ENCODE measurements at regions not wholly inside any gene's neighbourhood (a gene's known extent, or its start where the extent isn't known, plus 50 kb on each side); places are given as distances from the start of the nearest gene placed in this dataset.

DNA sequence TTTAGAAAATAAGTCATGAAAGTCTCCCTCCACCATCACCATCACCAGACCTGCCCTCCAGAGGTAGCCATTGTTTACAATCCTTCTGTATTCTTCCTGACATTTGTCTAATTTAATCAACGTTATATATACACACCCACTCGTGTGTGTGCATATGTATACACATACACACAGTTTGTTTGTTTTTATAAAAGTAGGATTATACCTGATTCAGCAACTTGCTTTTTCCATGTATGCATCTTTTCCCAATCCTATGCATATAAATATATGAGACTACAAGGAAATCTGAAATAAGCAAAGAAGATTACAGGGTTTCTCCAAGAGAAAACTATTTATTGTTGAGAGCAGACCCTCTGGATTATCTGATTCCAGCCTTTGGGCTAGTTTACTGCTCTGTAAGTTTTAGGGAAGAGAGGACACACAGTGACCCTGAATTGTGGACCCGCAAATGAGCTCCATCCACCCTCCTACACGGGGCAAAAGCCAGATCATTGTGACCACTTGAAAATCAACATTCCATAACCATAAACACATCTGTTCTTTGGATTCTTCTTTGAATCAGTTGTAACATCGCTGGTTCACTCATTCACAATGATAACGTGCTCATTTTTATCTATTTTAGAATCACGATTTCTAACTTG, 104.3 kb downstream of the CPN2 start:
- Mint-ChIP-seq H3K27me3 (peaks cover 21% of the 10 kb centered on the region), H3K27ac (ENCODE audit: low read depth) (no peak overlapping the region), H3K9me3 (no peaks in the 10 kb centered on the region), H3K36me3 (ENCODE audit: insufficient read depth) (no peaks in the 10 kb centered on the region), H3K4me1 (no peaks in the 10 kb centered on the region), H3K4me3 (no peak overlapping the region)
- ATAC-seq (replicated peaks; ENCODE audit: extremely low read depth, poor library complexity, severe bottlenecking) (no peak), DNase-seq (ENCODE audit: low spot score in 2 of 2) (no peak)

DNA sequence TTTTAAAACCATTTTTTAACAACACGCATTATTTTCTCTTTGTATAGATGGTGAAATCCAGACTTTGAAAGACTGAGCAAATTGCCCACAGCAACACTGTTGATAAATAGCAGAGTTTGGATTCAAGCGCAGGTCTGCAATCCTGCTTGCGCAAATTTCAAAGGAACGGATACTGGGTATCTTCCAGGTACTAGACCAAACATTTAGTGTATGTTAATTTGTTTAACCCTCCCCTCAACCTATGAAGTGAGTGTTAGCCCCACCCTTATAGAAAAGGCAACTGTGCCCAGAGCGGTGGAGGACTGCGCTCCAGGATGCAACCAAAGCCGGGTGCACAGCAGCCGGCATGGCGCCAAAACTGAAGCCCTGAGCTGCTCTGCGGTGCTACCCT, 103.8 kb downstream of the CPN2 start:
- no peaks in the 10 kb centered on the region for H3K9me3 Mint-ChIP-seq
- ATAC-seq (replicated peaks; ENCODE audit: extremely low read depth, poor library complexity, severe bottlenecking) (no peak), DNase-seq (ENCODE audit: low spot score in 2 of 2) (no peak)
- H3K4me1 Mint-ChIP-seq, result no peaks in the 10 kb centered on the region
- H3K36me3 Mint-ChIP-seq (ENCODE audit: insufficient read depth), result no peaks in the 10 kb centered on the region
- no peak overlapping the region for H3K4me3 Mint-ChIP-seq
- peaks cover 16% of the 10 kb centered on the region for H3K27me3 Mint-ChIP-seq
- no peak overlapping the region for H3K27ac Mint-ChIP-seq (ENCODE audit: low read depth)

DNA sequence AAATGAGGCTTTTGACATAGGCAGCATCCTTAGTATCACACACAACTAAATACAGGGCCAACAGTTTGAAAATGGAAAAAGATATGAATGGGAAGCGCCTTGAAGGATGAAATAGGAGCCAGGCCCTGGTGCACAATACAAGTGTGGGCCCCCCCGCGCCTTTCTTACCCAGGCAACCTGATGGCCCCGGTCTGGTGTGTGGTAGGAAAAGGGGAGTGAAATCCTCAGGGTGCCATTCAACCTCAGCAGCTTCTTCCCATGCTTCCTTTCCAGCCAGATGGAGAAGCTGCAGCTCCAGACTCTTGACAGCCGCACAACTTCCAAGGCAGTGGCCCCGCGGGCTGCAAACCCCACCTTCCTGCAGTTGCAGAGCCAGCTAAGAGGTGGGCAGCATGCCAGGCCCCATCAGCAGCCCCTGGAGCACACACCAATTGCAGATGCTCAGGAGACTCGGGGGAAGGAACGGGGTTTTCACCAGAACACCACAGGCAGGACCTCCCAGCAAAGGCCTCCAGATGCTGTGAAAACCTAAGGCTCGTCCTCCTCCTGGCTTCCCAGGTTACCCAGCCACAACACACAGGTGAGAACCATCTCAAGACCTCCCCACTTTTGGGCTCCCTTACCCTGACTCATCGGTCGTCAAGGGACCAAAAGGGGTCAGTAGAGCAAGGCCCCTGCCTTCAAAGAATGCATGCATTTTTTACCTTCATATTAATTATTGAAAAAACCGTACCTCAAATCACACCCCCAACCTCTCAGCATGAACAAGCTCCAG, 101.6 kb downstream of the CPN2 start:
- no peaks in the 10 kb centered on the region for H3K9me3 Mint-ChIP-seq
- no peak overlapping the region for H3K27ac Mint-ChIP-seq (ENCODE audit: low read depth)
- H3K4me3 Mint-ChIP-seq, result no peak overlapping the region
- ATAC-seq (replicated peaks; ENCODE audit: extremely low read depth, poor library complexity, severe bottlenecking) (no peak), DNase-seq (ENCODE audit: low spot score in 2 of 2) (no peak)
- H3K27me3 Mint-ChIP-seq, result peaks cover 9% of the 10 kb centered on the region
- H3K36me3 Mint-ChIP-seq (ENCODE audit: insufficient read depth), result no peaks in the 10 kb centered on the region
- no peaks in the 10 kb centered on the region for H3K4me1 Mint-ChIP-seq

DNA sequence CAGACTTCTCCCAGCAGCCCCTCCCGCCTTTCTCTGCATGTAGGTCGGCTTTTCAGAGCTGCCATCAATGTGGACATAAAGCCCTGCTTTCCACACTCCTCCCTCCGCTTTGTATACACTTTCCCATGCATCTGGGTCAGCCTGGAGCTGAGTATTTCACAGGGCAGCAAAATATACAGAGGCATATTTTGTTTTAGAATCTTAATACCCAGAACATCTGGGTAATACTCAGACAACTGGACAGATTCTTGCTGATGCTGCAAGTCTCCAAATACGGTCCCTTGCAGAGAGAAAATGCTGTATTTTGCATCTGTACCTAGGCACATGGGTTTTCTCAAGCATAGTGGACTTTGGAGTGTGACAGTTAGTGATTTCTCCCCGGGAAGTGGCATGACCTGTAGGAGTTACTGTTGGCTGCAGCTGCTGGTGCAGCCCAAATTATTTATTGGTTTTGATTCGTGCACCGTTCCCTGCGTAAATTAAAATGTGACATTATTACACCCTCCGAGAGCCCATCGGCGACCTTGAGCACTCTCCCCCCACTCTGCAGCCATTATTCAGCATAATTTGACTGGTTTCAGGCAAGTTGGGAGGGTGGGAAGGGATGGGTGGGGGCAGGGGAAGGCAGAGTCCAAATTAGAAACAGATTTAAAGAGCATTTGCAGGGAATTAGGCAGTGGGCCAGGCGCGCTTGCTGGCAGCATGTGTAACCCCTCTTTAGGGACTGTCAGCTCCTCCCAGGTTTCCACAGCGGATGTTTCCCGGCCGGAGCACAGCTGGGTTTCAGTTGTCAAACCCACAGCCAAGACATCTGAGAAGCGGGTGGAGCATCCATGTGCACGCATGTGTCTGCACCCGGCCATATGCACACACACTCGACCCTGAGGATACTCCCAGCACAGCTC, 100.8 kb downstream of the CPN2 start:
- ATAC-seq (replicated peaks; ENCODE audit: extremely low read depth, poor library complexity, severe bottlenecking), result no peak
- H3K27me3 Mint-ChIP-seq, result peaks cover 9% of the 10 kb centered on the region
- H3K27ac Mint-ChIP-seq (ENCODE audit: low read depth), result no peak overlapping the region
- no peaks in the 10 kb centered on the region for H3K9me3 Mint-ChIP-seq
- no peak for DNase-seq (ENCODE audit: low spot score in 2 of 2)
- H3K4me1 Mint-ChIP-seq, result peaks cover 3% of the 10 kb centered on the region
- H3K36me3 Mint-ChIP-seq (ENCODE audit: insufficient read depth), result no peaks in the 10 kb centered on the region
- H3K4me3 Mint-ChIP-seq, result no peak overlapping the region

DNA sequence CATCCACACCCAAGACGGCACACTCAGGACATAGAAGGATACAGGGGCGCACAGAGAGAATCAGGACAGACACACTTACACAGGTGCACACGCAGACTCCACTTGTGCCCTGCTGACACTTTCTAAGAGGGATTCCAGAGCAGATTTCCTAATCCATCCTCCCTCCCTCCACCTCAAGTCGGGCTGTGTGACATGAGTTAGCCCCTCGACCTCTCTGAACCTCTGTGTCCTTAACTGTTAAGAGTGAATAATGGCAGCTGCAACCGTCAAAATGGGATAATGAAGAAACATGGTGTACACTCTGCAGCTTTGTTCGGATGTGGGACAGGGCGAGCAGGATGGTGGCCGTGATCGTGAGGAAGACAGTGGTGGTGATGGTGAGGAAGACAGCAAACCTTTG, 100.1 kb downstream of the CPN2 start:
- no peak for ATAC-seq (replicated peaks; ENCODE audit: extremely low read depth, poor library complexity, severe bottlenecking)
- H3K4me1 Mint-ChIP-seq, result peaks cover 10% of the 10 kb centered on the region
- H3K4me3 Mint-ChIP-seq, result no peak overlapping the region
- DNase-seq (ENCODE audit: low spot score in 2 of 2), result no peak
- H3K27me3 Mint-ChIP-seq, result peaks cover 9% of the 10 kb centered on the region
- H3K9me3 Mint-ChIP-seq, result no peaks in the 10 kb centered on the region
- no peak overlapping the region for H3K27ac Mint-ChIP-seq (ENCODE audit: low read depth)
- no peaks in the 10 kb centered on the region for H3K36me3 Mint-ChIP-seq (ENCODE audit: insufficient read depth)

DNA sequence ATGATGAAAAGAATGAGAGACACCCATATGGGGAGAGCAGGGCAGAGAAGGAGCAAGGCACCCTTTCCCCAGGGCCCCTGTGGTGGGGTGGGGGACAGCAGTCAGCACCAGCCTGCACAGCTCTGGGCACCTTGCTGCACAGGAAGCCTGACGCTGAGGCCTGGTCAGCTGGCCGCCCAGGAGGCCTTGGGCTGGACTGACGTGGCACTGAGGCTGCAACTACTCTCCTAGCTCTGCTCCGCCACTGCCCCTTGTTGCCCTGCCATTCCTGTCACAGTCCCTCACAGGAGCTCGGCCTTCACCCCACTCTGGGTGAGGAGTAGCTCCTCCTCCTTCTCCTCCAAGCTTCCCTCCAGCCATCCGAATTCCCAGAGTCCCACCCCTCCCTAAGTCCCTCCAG, 99.7 kb downstream of the CPN2 start:
- H3K27ac Mint-ChIP-seq (ENCODE audit: low read depth), result no peak overlapping the region
- no peak overlapping the region for H3K4me3 Mint-ChIP-seq
- H3K9me3 Mint-ChIP-seq, result no peaks in the 10 kb centered on the region
- H3K4me1 Mint-ChIP-seq, result peaks cover 12% of the 10 kb centered on the region
- peaks cover 9% of the 10 kb centered on the region for H3K27me3 Mint-ChIP-seq
- no peak for DNase-seq (ENCODE audit: low spot score in 2 of 2)
- ATAC-seq (replicated peaks; ENCODE audit: extremely low read depth, poor library complexity, severe bottlenecking), result no peak
- H3K36me3 Mint-ChIP-seq (ENCODE audit: insufficient read depth), result no peaks in the 10 kb centered on the region

DNA sequence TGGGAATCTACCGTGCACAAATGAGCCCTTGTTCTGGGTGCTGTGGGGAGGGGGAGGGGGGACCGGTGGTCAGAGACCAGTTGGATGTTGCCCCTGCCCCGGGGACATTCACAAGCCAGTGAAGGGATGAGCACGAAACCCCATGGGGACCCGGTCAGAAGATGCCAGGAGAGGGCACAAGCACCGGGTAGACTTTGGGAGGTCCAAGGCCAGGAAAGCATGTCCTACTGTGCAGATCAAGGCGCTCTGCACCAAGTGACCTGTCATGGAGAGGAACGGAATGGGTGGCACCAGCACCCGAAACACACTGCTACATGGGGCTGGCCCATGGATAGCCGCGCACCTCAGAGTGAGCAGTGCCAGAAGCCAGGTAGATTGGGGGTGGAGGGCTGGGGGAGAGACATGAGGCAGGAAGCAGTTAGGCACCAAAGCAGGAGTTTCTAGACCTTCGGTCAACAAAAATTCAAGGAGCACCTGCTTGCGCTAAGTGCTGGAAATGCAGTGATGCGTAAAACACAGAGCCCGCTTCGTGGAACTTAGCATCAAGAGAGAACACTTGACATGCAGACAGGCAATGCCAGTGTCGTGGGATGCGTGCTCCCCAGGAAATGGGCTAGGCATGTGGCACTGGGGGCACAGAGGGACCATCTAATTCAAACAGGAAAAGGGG, 99.1 kb downstream of the CPN2 start:
- Mint-ChIP-seq H3K27me3 (peaks cover 9% of the 10 kb centered on the region), H3K9me3 (no peaks in the 10 kb centered on the region), H3K4me3 (no peak overlapping the region), H3K4me1 (peaks cover 12% of the 10 kb centered on the region), H3K36me3 (ENCODE audit: insufficient read depth) (no peaks in the 10 kb centered on the region), H3K27ac (ENCODE audit: low read depth) (no peak overlapping the region)
- ATAC-seq (replicated peaks; ENCODE audit: extremely low read depth, poor library complexity, severe bottlenecking) (no peak), DNase-seq (ENCODE audit: low spot score in 2 of 2) (no peak)

DNA sequence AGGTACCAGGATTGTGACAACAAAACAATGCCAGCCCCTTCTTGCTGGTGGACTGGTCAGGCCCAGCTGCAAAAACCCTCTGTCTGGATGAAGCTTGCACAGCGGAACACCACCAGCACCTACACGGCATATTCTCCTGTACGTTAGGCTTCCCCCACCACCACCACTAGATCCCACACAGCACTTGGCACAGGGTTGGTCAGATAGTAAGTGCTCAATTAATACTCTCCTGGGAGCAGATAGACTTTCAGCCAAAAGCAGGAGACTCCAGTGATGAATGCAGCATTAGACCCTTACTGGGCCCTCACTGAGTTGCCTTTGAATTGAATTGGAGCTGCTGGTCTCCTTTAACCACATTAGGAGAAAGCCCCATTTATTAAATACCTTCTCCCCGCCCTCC, 97.9 kb downstream of the CPN2 start:
- DNase-seq (ENCODE audit: low spot score in 2 of 2) (no peak), ATAC-seq (replicated peaks; ENCODE audit: extremely low read depth, poor library complexity, severe bottlenecking) (no peak)
- H3K4me1 Mint-ChIP-seq, result peaks cover 12% of the 10 kb centered on the region
- no peak overlapping the region for H3K4me3 Mint-ChIP-seq
- peaks cover 9% of the 10 kb centered on the region for H3K27me3 Mint-ChIP-seq
- H3K27ac Mint-ChIP-seq (ENCODE audit: low read depth), result no peak overlapping the region
- H3K9me3 Mint-ChIP-seq, result no peaks in the 10 kb centered on the region
- H3K36me3 Mint-ChIP-seq (ENCODE audit: insufficient read depth), result no peaks in the 10 kb centered on the region

DNA sequence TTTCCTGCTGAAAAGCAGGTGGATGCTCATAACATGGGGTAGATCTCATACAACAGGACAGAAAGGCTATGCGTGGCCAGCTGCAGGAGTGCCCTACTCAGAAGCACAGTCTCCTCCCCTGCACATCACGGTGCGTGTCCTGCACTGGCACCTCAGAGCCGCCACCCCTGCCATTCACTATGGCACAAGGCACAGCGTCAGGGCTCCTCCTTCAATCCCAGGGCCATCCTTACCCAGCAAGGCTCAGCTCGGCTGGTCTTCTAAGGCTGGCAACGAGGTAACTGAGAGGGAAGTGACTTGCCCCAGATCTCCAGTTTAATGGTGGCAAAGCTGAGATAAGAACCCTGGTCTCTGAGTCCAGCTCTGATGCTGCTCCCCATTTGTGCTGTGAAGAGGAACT, 97.1 kb downstream of the CPN2 start:
- Mint-ChIP-seq H3K4me3 (no peak overlapping the region), H3K36me3 (ENCODE audit: insufficient read depth) (no peaks in the 10 kb centered on the region), H3K4me1 (peaks cover 12% of the 10 kb centered on the region), H3K9me3 (no peaks in the 10 kb centered on the region), H3K27ac (ENCODE audit: low read depth) (no peak overlapping the region), H3K27me3 (peaks cover 9% of the 10 kb centered on the region)
- no peak for ATAC-seq (replicated peaks; ENCODE audit: extremely low read depth, poor library complexity, severe bottlenecking)
- DNase-seq (ENCODE audit: low spot score in 2 of 2), result no peak

DNA sequence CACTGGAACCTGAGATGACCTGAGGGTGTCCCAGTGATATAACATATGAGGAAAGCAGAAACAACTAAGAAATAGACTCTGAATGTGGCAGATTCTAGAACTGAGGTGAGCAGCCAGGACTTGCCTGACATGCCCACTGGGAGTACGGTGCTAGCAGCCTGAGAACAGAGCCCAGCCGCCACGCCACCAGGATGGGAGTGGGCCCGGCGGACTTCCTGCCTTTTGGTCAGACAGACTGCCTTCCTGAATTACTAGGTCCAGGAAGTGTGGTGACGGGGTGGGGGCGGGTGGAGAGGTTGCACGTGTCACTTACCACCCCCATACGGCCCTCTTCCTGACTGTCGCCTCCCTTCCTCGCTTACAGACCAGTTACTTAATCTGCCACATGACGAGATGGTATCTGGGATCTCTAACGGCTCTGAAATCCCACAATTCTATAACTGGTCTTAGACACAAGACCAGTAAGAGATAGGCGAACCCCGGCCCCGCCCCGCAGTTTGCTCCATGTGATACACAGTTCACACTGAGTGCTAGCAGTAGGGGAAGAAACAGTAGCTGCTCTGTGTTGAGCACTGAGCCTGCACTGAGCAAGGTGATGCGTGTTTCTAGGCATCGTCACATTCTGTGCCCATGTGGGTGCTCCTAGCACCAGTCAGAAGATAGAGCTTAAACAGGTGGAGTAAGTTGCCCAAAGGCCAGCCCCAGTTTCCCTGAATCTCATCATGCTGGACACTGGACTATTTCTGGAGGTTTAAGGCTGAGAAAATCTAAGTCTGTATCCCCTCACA, 95.7 kb downstream of the CPN2 start:
- Mint-ChIP-seq H3K9me3 (no peaks in the 10 kb centered on the region), H3K27ac (ENCODE audit: low read depth) (peak overlapping the region; percentile 65), H3K27me3 (no peaks in the 10 kb centered on the region), H3K4me1 (peaks cover 12% of the 10 kb centered on the region), H3K36me3 (ENCODE audit: insufficient read depth) (no peaks in the 10 kb centered on the region), H3K4me3 (peak overlapping the region; percentile 71)
- peak; percentile 75 for ATAC-seq (replicated peaks; ENCODE audit: extremely low read depth, poor library complexity, severe bottlenecking)
- no peak for DNase-seq (ENCODE audit: low spot score in 2 of 2)

DNA sequence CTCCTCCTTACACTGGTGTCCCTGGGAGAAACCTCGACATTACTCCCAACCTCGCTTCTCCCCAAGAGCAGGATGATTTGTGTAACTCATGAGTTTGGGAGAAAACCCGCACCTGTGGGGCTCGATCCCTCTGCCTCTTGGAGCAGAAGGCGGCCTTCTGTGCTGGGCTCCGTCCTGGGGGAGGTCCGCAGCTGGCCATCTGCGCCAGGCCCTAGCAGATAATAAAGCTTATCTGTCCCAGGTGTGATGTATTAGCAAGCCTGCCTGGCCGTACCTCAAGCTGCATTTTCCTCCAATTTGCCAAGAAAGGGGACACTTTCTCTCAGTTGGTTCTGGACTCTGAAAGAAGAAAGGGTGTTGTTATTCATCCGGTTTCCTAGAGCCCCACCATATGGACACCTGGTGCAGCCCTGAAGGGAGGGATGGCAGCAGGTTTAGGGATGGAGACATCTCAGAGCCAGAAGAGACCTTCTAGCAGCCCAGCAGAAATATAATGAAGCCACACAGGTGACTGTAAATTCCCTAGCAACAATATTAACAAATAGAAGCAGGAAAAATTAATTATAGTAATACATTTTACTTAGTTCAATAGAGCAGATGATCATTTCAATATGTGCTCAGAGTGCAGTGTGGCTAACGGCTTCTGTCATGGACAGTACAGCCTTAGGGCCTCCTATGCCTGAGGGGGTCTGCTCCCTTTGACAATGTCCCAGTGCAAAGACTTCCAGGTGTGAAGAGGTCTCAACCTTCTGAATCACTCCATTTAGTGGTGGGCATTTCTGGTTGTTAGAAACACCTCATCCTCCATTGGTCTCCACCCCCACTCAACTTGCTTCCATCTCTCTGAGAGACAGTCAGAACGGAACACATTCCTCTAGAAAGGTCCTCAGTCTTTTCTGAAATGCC, 94.8 kb downstream of the CPN2 start:
- DNase-seq (ENCODE audit: low spot score in 2 of 2) (no peak), ATAC-seq (replicated peaks; ENCODE audit: extremely low read depth, poor library complexity, severe bottlenecking) (no peak)
- H3K27me3 Mint-ChIP-seq, result no peaks in the 10 kb centered on the region
- peaks cover 12% of the 10 kb centered on the region for H3K4me1 Mint-ChIP-seq
- H3K27ac Mint-ChIP-seq (ENCODE audit: low read depth), result peak overlapping the region; percentile 65
- H3K4me3 Mint-ChIP-seq, result peak overlapping the region; percentile 71
- H3K9me3 Mint-ChIP-seq, result no peaks in the 10 kb centered on the region
- no peaks in the 10 kb centered on the region for H3K36me3 Mint-ChIP-seq (ENCODE audit: insufficient read depth)

Data from central memory CD8-positive, alpha-beta T cell (primary cell).